WI38 (cell line): ENCODE measurements at regions not wholly inside any gene's neighbourhood (a gene's known extent, or its start where the extent isn't known, plus 50 kb on each side); places are given as distances from the start of the nearest gene placed in this dataset.

Experiments used
- H3K4me3 ChIP-seq: 2 replicates; pipeline ENCODE4 v1.5.1; 2011; ENCODE audit warnings: low read depth, mild to moderate bottlenecking, control low read depth, low read length
- TF ChIP-seq, protein P1 (sequence below): IDR thresholded peaks from 2 replicates; pipeline ENCODE4 v1.5.1; 2012; ENCODE audit warnings: low read depth, mild to moderate bottlenecking, control low read depth, low read length

DNA sequence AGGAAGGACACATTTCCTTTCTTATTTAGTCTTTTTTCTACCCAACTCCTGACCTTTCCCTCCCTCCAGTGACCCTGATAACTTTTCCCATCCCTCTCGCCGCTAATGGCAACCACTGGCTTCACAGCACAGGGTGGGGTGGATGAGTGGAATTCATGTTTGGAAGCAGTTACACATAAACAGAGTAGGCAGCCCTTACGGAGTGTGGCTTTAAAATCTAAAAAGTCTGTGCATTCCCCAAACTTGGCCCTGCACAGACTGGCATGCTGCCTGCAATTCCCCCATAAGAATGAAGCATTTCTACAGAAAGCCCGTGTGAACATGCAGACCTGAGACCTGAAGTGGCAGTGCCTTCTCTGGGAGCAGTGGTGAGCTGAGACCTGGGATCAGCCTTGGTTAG, 196.7 kb upstream of the ADRA1D start:
- TF ChIP-seq, protein P1, sequence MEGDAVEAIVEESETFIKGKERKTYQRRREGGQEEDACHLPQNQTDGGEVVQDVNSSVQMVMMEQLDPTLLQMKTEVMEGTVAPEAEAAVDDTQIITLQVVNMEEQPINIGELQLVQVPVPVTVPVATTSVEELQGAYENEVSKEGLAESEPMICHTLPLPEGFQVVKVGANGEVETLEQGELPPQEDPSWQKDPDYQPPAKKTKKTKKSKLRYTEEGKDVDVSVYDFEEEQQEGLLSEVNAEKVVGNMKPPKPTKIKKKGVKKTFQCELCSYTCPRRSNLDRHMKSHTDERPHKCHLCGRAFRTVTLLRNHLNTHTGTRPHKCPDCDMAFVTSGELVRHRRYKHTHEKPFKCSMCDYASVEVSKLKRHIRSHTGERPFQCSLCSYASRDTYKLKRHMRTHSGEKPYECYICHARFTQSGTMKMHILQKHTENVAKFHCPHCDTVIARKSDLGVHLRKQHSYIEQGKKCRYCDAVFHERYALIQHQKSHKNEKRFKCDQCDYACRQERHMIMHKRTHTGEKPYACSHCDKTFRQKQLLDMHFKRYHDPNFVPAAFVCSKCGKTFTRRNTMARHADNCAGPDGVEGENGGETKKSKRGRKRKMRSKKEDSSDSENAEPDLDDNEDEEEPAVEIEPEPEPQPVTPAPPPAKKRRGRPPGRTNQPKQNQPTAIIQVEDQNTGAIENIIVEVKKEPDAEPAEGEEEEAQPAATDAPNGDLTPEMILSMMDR = no peak
- H3K4me3 ChIP-seq = no peak overlapping the region

DNA sequence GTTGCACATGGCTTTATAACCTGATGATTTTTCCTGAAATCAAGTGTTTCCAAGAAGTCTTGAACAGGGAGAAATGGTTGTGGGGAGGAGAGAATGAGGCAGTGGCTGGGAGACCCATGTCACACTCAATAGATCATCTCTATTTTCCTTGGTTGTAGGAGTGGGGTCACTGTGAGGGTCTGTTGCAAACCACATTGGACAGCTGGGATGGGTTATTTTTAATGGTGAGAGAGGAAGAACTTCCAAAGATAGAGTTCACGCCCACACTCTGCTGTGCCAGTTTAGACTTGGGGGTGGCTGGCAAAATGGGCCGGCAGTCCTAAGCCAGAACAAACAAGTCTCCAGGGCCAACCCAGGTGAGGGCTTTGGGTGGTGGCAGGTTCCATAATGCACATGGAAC, 196.2 kb upstream of the ADRA1D start:
- no peak overlapping the region for H3K4me3 ChIP-seq
- TF ChIP-seq, protein P1 = no peak

DNA sequence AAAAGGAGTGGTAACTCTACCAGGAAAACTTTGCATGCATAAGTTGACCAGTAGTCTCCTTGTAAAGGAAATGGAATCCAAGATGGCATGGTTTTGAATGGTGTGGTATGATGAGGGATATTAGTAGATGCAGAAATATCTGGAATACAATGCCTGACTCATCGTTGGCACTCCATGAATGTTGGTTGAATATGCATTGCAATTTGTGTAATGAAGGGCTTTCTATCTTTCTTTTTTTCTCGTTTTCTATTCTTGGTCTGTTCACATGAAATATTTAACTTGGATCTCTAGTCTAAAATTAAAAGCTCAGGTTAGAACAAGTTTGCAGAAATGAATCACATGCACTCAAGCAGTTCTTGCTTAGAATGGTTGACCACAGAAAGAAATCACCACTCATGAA, 195.3 kb upstream of the ADRA1D start:
- H3K4me3 ChIP-seq = no peak overlapping the region
- TF ChIP-seq, protein P1 = no peak

DNA sequence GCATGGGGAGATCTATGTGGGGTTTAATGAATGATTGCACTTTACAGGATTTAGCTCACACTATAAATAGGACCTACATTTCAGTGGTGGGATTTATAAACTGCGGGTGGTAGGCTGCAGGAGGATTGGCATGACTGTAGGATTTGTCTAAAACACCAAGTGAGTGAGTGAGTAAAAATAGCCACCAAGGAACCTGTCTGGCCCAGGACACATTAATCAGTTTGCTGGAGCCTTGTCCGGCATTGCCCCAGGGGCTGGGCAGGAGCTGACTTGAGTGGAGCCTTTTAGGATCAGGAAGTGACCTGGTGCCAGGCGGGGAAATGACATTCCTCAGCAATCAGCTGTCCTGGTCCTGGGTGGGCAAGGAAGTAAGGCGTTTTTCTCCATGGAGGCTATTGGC, 193.9 kb upstream of the ADRA1D start:
- TF ChIP-seq, protein P1 = no peak
- H3K4me3 ChIP-seq = no peak overlapping the region

DNA sequence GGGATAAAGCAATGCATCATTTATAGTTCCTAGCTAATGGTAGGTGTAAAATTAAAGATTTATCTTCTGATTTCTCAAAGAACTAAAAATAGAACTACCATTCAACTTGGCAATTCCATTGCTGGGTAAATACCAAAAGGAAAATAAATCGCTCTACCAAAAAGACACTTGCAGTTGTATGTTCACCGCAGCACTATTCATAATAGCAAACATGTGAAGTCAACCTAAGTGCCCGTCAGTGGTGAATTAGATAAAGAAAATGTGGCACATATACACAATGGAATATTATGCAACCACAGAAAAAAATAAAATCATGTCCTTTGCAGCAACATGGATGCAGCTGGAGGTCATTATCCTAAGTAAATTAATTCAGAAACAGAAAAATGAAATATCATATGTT, 192.8 kb upstream of the ADRA1D start:
- TF ChIP-seq, protein P1 = no peak
- H3K4me3 ChIP-seq = no peak overlapping the region

DNA sequence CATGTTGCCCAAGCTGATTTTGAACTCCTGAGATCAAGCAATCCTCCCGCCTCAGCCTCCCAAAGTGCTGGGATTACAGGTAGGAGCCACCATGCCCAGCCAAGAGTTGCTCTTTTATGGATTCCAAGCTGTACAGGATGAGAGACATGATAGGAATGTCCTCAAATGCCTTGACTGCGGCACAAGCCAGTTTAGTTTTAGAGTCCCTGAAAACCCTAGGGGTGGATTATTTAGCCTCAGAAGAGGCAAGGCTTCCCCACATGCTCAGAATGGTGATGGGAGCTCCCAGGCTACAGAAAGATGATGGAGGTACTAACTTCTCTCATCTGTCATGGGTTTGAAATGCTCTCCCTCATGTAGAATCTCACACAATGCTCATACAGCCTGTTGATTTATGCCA, 192.1 kb upstream of the ADRA1D start:
- TF ChIP-seq, protein P1 = no peak
- H3K4me3 ChIP-seq = no peak overlapping the region

DNA sequence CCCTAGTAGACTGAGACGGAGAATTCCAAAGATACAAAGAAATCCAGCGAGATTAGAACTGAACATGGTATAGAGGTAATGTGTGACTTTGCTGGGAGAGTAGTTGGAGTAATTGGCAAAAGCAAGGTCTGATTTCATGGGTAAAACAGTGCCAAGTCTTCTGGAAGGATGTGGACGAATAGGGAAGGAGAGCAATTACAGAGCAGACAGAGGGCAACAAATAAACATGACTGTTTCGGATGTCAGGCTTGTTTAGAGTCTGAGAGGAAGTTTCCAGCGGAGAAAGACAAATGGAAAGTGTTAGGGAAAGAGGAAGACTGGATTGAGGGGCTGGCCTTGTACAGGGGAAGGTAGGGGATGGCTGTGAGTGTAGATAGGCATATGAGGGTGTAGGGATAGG, 190.4 kb upstream of the ADRA1D start:
- no peak overlapping the region for H3K4me3 ChIP-seq
- TF ChIP-seq, protein P1 = no peak
